Fibroblast of villous mesenchyme (primary cell): ENCODE measurements at regions not wholly inside any gene's neighbourhood (a gene's known extent, or its start where the extent isn't known, plus 50 kb on each side); places are given as distances from the start of the nearest gene placed in this dataset.
A peak's percentile ranks its signal among the peaks of the same experiment; 100 is the strongest.

Experiments used
- DNase-seq: peaks from one replicate; pipeline ENCODE4 v3.0.0-alpha.2; 2010; ENCODE audit warnings: low read depth
- H3K4me3 ChIP-seq: 2 replicates; pipeline ENCODE4 v1.5.1; 2011; ENCODE audit warnings: low read depth, mild to moderate bottlenecking, low read length
- CTCF ChIP-seq: IDR thresholded peaks from 2 replicates; pipeline ENCODE4 v1.5.1; 2012; ENCODE audit warnings: low read depth, mild to moderate bottlenecking, low read length; ENCODE audit not compliant: insufficient read depth

GRCh38 chr9:14418941-14419937 is 105.3 kb upstream of the NFIB start:
- TF ChIP-seq CTCF: no peak
- H3K4me3 ChIP-seq: no peak overlapping the region
- no peak for DNase-seq

DNA sequence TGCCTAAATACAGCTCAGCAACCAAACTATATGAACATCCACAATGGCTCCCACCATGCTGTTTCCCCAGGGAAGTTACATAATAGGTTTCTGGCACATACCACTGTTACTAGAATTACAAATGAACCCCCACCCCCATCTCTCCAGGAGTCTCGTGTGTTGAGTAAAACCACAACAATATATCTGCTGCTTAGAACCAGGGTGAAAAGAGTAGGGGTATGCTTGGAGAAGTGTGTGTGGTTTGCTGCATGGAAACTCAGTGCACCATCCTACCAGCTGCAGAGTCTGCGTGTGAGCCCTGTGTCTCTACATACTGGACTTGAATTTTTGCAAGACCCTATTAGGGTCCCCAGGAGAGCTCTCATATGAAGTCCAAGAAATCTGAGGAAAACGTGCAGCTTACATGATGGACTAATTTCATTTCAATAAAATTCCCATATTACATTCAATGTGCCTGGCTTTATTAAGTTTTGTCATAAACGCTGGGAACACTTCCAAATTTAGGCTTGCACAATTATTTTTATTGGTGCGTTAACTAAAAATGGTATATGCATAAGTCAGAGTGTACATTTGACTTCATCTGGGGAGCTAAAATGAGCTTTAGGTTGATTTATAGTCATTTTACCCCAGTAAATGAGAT is 104.5 kb upstream of the NFIB start:
- peak; percentile 18 for DNase-seq
- no peak overlapping the region for H3K4me3 ChIP-seq
- TF ChIP-seq CTCF: no peak

DNA sequence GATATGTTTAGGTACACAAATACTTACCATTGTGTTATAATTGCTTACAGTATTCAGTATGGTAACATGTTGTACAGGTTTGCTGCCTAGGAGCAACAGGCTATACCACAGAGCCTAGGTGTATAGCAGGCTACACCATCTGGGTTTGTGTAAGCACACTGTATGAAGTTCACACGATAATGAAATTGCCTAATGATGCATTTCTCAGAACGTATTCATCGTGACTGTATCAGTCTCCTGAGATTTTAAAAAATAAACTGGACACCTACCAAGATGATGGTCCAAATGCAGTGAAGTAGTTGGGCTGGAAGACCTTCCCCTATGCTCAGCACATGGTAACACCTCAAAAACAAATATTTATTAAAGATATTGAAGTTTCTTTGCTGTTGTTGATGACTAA is 103.3 kb upstream of the NFIB start:
- no peak overlapping the region for H3K4me3 ChIP-seq
- DNase-seq: peak; percentile 58
- no peak for TF ChIP-seq CTCF

DNA sequence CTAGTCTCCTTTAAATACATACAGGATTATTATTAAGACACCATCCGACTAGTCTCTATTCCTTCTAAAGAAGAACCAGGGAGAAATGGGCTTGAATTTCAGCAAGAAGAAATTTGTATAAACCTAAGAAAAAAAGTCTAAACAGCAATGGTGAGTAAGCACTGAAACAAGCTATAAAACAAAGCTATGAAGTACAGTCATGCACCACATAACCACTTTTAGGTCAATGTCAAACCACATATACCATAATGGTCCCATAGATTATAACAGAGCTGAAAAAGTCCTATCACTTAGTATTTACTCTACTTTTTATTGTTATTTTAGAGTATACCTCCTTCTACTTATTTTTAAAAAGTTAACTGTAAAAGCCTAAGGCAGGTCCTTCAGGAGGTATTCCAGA is 102.0 kb upstream of the NFIB start:
- DNase-seq: peak; percentile 80
- no peak overlapping the region for H3K4me3 ChIP-seq
- TF ChIP-seq CTCF: no peak

GRCh38 chr9:14413812-14414211 is 99.9 kb upstream of the NFIB start:
- DNase-seq: no peak
- H3K4me3 ChIP-seq: no peak overlapping the region
- TF ChIP-seq CTCF: no peak

DNA sequence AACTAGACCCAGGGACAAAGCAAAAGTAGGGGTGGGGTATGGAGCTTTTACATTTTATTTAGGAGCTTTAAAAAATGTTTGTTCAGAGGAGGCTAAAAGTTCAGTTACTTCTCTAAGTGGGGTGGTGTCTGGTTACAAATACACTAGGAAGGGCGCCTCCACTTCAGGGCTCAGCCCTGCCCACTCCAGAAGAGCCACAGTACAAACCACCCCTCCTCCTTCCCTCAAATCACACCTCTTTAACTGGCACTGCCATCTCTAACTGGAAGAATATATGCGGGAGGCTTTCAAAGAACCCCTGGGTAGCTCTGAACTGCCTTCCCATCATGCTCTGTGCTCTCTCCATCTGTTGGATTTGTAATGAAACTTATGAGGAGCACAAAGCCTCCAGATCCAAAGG is 98.8 kb upstream of the NFIB start:
- no peak for TF ChIP-seq CTCF
- no peak overlapping the region for H3K4me3 ChIP-seq
- no peak for DNase-seq
